ENCODE measurements at regions not wholly inside any gene's neighbourhood (a gene's known extent, or its start where the extent isn't known, plus 50 kb on each side); places are given as distances from the start of the nearest gene placed in this dataset.

DNA sequence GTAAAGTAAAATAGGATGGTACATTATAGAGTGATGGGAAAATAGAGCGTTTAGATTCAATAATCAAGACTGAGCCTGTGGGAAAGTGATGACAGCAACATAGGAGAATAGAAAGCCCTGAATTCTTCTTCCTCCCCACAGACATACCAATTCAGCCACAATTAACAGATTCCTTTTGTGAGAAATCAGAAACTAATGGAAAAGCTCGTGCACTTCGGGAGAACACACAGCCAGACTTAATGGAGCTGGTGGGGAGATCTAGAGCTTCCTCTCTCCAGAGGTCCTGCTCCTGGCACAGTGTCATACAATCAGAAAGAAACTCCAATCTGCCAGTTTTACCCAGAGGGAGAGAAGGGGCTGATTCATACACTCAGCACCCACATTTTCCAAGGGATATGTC, 676.3 kb upstream of the BOD1L1 start:
- Mint-ChIP-seq H3K27ac (no peak overlapping the region), H3K4me3 (no peak overlapping the region), H3K27me3 (ENCODE audit: low read depth, poor library complexity) (peaks cover 6% of the 10 kb centered on the region), H3K4me1 (no peaks in the 10 kb centered on the region), H3K36me3 (ENCODE audit: low read depth) (no peaks in the 10 kb centered on the region), H3K9me3 (no peaks in the 10 kb centered on the region)
- TF ChIP-seq, protein P1, sequence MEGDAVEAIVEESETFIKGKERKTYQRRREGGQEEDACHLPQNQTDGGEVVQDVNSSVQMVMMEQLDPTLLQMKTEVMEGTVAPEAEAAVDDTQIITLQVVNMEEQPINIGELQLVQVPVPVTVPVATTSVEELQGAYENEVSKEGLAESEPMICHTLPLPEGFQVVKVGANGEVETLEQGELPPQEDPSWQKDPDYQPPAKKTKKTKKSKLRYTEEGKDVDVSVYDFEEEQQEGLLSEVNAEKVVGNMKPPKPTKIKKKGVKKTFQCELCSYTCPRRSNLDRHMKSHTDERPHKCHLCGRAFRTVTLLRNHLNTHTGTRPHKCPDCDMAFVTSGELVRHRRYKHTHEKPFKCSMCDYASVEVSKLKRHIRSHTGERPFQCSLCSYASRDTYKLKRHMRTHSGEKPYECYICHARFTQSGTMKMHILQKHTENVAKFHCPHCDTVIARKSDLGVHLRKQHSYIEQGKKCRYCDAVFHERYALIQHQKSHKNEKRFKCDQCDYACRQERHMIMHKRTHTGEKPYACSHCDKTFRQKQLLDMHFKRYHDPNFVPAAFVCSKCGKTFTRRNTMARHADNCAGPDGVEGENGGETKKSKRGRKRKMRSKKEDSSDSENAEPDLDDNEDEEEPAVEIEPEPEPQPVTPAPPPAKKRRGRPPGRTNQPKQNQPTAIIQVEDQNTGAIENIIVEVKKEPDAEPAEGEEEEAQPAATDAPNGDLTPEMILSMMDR (IDR thresholded peaks at IDR 0.05), result no peak
- DNase-seq, result no peak

DNA sequence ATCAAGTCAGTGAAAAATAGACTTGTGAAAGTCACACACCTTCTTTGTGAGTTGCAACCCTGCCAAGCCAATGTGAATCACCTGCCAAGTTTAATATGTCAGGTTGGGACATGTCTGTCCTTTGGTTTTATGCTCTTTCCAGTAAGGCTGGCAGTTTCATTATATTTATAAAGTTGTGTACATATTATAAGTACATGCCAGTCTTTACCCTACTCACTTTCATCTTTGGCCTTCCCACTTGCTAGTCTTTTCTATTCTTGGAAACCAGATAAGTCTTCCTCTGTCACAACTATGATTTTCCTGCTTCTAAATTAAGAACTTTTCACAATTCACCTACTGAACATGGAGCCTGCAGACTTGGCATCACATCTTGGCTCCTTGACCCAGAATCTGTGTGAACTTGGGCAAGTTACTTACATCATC, 680.7 kb upstream of the BOD1L1 start:
- Mint-ChIP-seq H3K36me3 (ENCODE audit: low read depth) (no peaks in the 10 kb centered on the region), H3K9me3 (no peaks in the 10 kb centered on the region), H3K4me1 (no peaks in the 10 kb centered on the region), H3K4me3 (no peak overlapping the region), H3K27ac (no peak overlapping the region), H3K27me3 (ENCODE audit: low read depth, poor library complexity) (peaks cover 12% of the 10 kb centered on the region)
- DNase-seq, result no peak
- TF ChIP-seq, protein P1 (IDR thresholded peaks at IDR 0.05), result no peak

DNA sequence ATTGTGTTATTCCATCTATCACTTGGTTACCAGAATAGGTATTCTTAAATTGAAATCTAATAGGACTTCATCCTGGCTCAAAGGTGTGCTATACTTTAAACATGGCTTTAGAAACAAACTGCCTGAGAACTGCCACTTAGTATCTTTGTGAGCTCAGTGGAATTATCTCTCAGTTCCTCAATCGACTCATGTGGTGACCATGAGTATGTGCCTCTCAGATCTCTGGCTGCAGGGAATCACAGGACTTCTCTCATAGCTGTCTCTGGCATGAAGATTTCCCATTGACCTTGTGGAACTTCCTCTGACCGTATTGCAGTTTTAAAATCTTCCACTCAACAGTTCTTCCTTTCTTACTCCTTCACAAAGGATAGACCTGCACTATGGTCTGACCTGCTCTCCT, 681.9 kb upstream of the BOD1L1 start:
- Mint-ChIP-seq H3K27ac (no peak overlapping the region), H3K27me3 (ENCODE audit: low read depth, poor library complexity) (peaks cover 12% of the 10 kb centered on the region), H3K36me3 (ENCODE audit: low read depth) (no peaks in the 10 kb centered on the region), H3K4me1 (no peaks in the 10 kb centered on the region), H3K4me3 (no peak overlapping the region), H3K9me3 (no peaks in the 10 kb centered on the region)
- TF ChIP-seq, protein P1 (IDR thresholded peaks at IDR 0.05), result no peak
- DNase-seq, result no peak

DNA sequence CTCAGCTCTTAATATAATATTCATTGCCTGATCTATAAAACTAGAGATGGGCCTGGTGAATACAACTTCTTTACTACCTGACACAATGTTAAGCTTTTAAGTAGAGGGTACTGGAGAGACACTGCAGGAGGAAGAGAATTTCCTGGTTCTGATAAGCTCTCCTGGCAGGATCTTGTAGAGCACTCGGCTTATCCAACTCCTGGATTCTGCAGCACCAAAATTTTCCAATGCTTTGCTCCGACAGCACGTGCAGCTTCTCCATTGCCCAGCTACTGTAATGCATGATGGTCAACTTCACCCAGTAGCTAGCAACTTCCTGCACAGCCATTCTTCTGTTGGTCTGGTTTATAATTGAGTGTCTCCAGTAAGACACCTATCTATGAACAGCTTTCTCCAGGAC, 686.2 kb upstream of the BOD1L1 start:
- no peaks in the 10 kb centered on the region for H3K9me3 Mint-ChIP-seq
- DNase-seq, result no peak
- TF ChIP-seq, protein P1 (IDR thresholded peaks at IDR 0.05), result no peak
- no peaks in the 10 kb centered on the region for H3K4me1 Mint-ChIP-seq
- H3K27me3 Mint-ChIP-seq (ENCODE audit: low read depth, poor library complexity), result peaks cover 9% of the 10 kb centered on the region
- H3K27ac Mint-ChIP-seq, result no peak overlapping the region
- no peak overlapping the region for H3K4me3 Mint-ChIP-seq
- no peaks in the 10 kb centered on the region for H3K36me3 Mint-ChIP-seq (ENCODE audit: low read depth)

DNA sequence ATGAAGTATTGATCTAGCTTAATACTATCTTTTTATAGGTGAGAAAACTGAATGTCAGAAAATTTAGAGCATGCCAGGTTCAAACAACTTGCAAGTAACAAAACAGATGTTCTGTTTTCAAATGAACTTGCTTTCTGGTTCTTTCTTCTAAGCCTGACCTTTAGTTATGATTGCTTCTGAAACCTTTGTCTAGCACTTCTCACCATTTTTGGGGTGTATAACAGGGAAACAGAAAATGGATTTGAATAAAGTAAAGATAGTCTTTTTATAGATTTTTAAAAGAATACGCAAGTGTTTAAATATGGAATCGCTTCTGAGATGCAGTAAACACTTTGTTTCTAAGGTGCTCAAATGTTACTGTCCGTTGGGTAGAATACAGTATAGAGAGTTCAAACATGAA, 687.2 kb upstream of the CPEB2 start:
- Mint-ChIP-seq H3K4me3 (no peak overlapping the region), H3K27ac (no peak overlapping the region), H3K9me3 (no peaks in the 10 kb centered on the region), H3K27me3 (ENCODE audit: low read depth, poor library complexity) (peaks cover 9% of the 10 kb centered on the region), H3K4me1 (no peaks in the 10 kb centered on the region), H3K36me3 (ENCODE audit: low read depth) (no peaks in the 10 kb centered on the region)
- DNase-seq, result no peak
- TF ChIP-seq, protein P1 (IDR thresholded peaks at IDR 0.05), result no peak

DNA sequence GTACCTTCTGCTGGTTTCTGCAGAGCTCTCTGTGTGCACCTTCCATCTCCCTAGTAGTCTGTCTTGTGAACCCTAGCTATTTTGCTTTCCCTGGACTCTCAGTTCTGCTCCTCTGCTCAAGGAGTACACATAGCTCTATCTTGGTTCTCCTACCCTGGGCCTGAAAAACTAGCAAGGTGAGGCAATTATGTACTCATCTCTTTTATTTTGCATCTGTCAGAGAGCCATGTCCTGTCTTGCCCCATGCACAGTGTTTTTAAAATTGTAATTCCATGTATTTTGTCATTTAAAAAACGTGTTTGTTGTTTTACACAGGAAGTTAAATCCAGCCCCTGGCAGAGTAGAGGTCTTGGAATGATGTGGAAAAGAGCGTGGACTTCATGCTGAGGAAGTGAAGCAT, 684.9 kb upstream of the CPEB2 start:
- Mint-ChIP-seq H3K4me1 (no peaks in the 10 kb centered on the region), H3K36me3 (ENCODE audit: low read depth) (no peaks in the 10 kb centered on the region), H3K4me3 (no peak overlapping the region), H3K27ac (no peak overlapping the region), H3K27me3 (ENCODE audit: low read depth, poor library complexity) (peaks cover 3% of the 10 kb centered on the region), H3K9me3 (no peaks in the 10 kb centered on the region)
- TF ChIP-seq, protein P1 (IDR thresholded peaks at IDR 0.05), result no peak
- no peak for DNase-seq
